ENCODE measurements at regions not wholly inside any gene's neighbourhood (a gene's known extent, or its start where the extent isn't known, plus 50 kb on each side); places are given as distances from the start of the nearest gene placed in this dataset.

GRCh38 chr4:8796096-8796495 is 75.5 kb downstream of the HMX1 start:
- no TSS peak for BruUV-seq (replicated peaks)
- TF ChIP-seq EZH2 (IDR thresholded peaks at IDR 0.05; ENCODE audit: borderline replicate concordance, low read depth, low read length, poor library complexity, severe bottlenecking): no peak
- no peak for TF ChIP-seq CTCF (conservative IDR thresholded peaks at IDR 0.05; ENCODE audit: low read depth, low read length)
- H3K36me3 ChIP-seq (ENCODE audit: insufficient read depth, low read length, poor library complexity, severe bottlenecking): no peaks in the 10 kb centered on the region
- H3K27ac ChIP-seq (ENCODE audit: low read depth, low read length, poor library complexity, severe bottlenecking): no peak overlapping the region
- ChIA-PET CTCF (no interaction called here), POLR2A (ENCODE audit: low non-redundant PET) (no interaction called here)
- H3K4me1 ChIP-seq (ENCODE audit: insufficient read depth, low read length, poor library complexity, severe bottlenecking): no peaks in the 10 kb centered on the region
- H3K9me3 ChIP-seq (ENCODE audit: low read depth, low read length, poor library complexity, severe bottlenecking): no peaks in the 10 kb centered on the region
- no peak for DNase-seq (ENCODE audit: low spot score)
- H3K27me3 ChIP-seq (replicated peaks; ENCODE audit: insufficient read depth, low read depth, low read length, poor library complexity): peaks cover 8% of the 10 kb centered on the region
- intact Hi-C loops (cut with micrococcal nuclease; ENCODE audit: unreplicated experiment): no loop called here
- no peak overlapping the region for H3K4me3 ChIP-seq (ENCODE audit: low read depth, low read length, poor library complexity, severe bottlenecking)

GRCh38 chr4:8795140-8795539 is 76.5 kb downstream of the HMX1 start:
- DNase-seq (ENCODE audit: low spot score): no peak
- TF ChIP-seq CTCF (conservative IDR thresholded peaks at IDR 0.05; ENCODE audit: low read depth, low read length): no peak
- TF ChIP-seq EZH2 (IDR thresholded peaks at IDR 0.05; ENCODE audit: borderline replicate concordance, low read depth, low read length, poor library complexity, severe bottlenecking): no peak
- ChIA-PET POLR2A (ENCODE audit: low non-redundant PET) (no interaction called here), CTCF (no interaction called here)
- intact Hi-C loops (cut with micrococcal nuclease; ENCODE audit: unreplicated experiment): no loop called here
- H3K4me1 ChIP-seq (ENCODE audit: insufficient read depth, low read length, poor library complexity, severe bottlenecking): no peaks in the 10 kb centered on the region
- H3K27me3 ChIP-seq (replicated peaks; ENCODE audit: insufficient read depth, low read depth, low read length, poor library complexity): peaks cover 10% of the 10 kb centered on the region
- no TSS peak for BruUV-seq (replicated peaks)
- H3K27ac ChIP-seq (ENCODE audit: low read depth, low read length, poor library complexity, severe bottlenecking): no peak overlapping the region
- H3K4me3 ChIP-seq (ENCODE audit: low read depth, low read length, poor library complexity, severe bottlenecking): no peak overlapping the region
- no peaks in the 10 kb centered on the region for H3K9me3 ChIP-seq (ENCODE audit: low read depth, low read length, poor library complexity, severe bottlenecking)
- H3K36me3 ChIP-seq (ENCODE audit: insufficient read depth, low read length, poor library complexity, severe bottlenecking): no peaks in the 10 kb centered on the region

- BruUV-seq (replicated peaks): no TSS peak
- Histone ChIP-seq H3K27ac (ENCODE audit: low read depth, low read length, poor library complexity, severe bottlenecking) (no peak overlapping the region), H3K4me3 (ENCODE audit: low read depth, low read length, poor library complexity, severe bottlenecking) (no peak overlapping the region), H3K4me1 (ENCODE audit: insufficient read depth, low read length, poor library complexity, severe bottlenecking) (no peaks in the 10 kb centered on the region), H3K9me3 (ENCODE audit: low read depth, low read length, poor library complexity, severe bottlenecking) (no peaks in the 10 kb centered on the region), H3K27me3 (replicated peaks; ENCODE audit: insufficient read depth, low read depth, low read length, poor library complexity) (peaks cover 10% of the 10 kb centered on the region), H3K36me3 (ENCODE audit: insufficient read depth, low read length, poor library complexity, severe bottlenecking) (no peaks in the 10 kb centered on the region)
- DNase-seq (ENCODE audit: low spot score): no peak
- TF ChIP-seq CTCF (conservative IDR thresholded peaks at IDR 0.05; ENCODE audit: low read depth, low read length): no peak
- TF ChIP-seq EZH2 (IDR thresholded peaks at IDR 0.05; ENCODE audit: borderline replicate concordance, low read depth, low read length, poor library complexity, severe bottlenecking): no peak
- ChIA-PET CTCF (no interaction called here), POLR2A (ENCODE audit: low non-redundant PET) (no interaction called here)
- intact Hi-C loops (cut with micrococcal nuclease; ENCODE audit: unreplicated experiment): no loop called here
Observed at GRCh38 chr4:8794491-8794890, 77.1 kb downstream of the HMX1 start.

Data from A673 (cell line).